NT2/D1 (cell line): ENCODE measurements at regions not wholly inside any gene's neighbourhood (a gene's known extent, or its start where the extent isn't known, plus 50 kb on each side); places are given as distances from the start of the nearest gene placed in this dataset.

Experiments used
- SUZ12 ChIP-seq: IDR thresholded peaks from 2 replicates; pipeline ENCODE4 v1.6.1; 2011; ENCODE audit not compliant: insufficient read length, insufficient read depth; ENCODE audit errors: extremely low read depth
- YY1 ChIP-seq: IDR thresholded peaks from 2 replicates; pipeline ENCODE4 v1.6.1; 2011; ENCODE audit not compliant: insufficient read length, insufficient read depth
- ZNF274 ChIP-seq: IDR thresholded peaks from 2 replicates; pipeline ENCODE4 v1.6.1; 2011; ENCODE audit warnings: mild to moderate bottlenecking, low read depth, low read length

DNA sequence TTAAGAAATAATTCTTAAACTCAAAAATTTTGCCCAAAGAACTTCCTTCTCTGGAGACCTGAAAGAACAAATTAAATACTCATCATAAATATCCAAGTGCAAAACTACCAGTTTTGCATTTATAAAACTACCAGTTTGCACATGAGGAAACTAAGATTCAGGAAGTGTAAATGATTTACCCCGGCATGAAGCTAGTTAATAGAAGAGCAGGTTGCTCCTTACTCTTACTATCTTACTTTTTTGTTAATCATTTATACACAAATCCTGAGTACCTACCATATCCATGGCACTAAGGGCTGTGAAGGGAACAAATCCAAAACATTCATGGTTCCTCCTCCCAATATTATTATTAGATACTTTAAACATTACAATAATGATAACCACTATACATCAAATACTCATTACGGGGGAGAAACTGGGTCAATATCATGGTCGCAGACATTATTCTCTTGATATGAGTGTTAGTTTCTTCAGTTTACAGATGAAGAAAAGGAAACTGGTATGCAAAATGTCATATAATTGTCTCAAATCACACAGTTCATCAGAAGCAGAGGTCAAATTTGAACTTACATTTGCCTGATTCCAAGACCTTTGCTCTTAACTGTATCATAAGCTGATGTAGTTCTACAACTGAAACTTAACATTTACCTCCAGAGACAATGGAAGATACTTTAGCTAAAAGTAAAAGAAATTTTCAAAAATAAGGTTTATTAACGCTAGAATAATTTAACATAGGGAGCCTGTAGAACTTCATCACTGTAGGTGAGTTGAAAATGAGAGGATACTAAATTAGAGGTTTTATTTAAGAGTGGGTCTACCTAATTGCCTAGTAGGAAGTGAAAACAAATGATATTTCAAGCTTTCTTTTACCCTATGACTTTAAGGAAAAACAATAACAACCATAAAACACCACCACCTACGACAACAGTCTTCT is 74.5 kb downstream of the FAM76B start:
- TF ChIP-seq YY1 = no peak
- no peak for TF ChIP-seq ZNF274
- TF ChIP-seq SUZ12 = no peak
